ENCODE measurements at regions not wholly inside any gene's neighbourhood (a gene's known extent, or its start where the extent isn't known, plus 50 kb on each side); places are given as distances from the start of the nearest gene placed in this dataset.
A peak's percentile ranks its signal among the peaks of the same experiment; 100 is the strongest.

- no peaks in the 10 kb centered on the region for H3K4me1 ChIP-seq (ENCODE audit: control insufficient read depth, insufficient read depth, low read length)
- no peaks in the 10 kb centered on the region for H3K9me3 ChIP-seq (ENCODE audit: control insufficient read depth, insufficient read depth, low read depth, low read length)
- in situ Hi-C loops (cut with HindIII; ENCODE audit: low pct_unique_long_range_greater_than_20kb, low sequenced_read_pairs), result no loop called here
- CTCF ChIA-PET, result no interaction called here
- H3K36me3 ChIP-seq (ENCODE audit: control insufficient read depth, insufficient read depth, low read length), result no peaks in the 10 kb centered on the region
- BruUV-seq (replicated peaks), result no TSS peak
- DNase-seq (ENCODE audit: low read depth, low spot score) (no peak), ATAC-seq (no peak)
- POLR2A ChIA-PET, result no interaction called here
- H3K27ac ChIP-seq (ENCODE audit: low read length), result no peak overlapping the region
- no peak overlapping the region for H3K4me3 ChIP-seq (ENCODE audit: low read depth in 2 of 2, low read length in 2 of 2)
- no peak for TF ChIP-seq REST (IDR thresholded peaks at IDR 0.05; ENCODE audit: insufficient read depth in 1 of 2, low read depth in 2 of 2, low read length in 1 of 2)
- no peak for TF ChIP-seq TCF7L2 (IDR thresholded peaks at IDR 0.05; ENCODE audit: low read depth, low read length)
- TF ChIP-seq POLR2AphosphoS5 (IDR thresholded peaks at IDR 0.05; ENCODE audit: low read depth, low read length), result no peak
- no peak for TF ChIP-seq SIN3A (IDR thresholded peaks at IDR 0.05; ENCODE audit: borderline replicate concordance, insufficient read depth, low read depth, low read length)
- TF ChIP-seq CTCF (IDR thresholded peaks at IDR 0.05), result no peak
- intact Hi-C loops (cut with micrococcal nuclease; ENCODE audit: unreplicated experiment), result loop anchor here (10.0 kb wide), 2 partner anchors 1079 to 1539 kb away; no protein-coding TSS in a partner anchor
- no peaks in the 10 kb centered on the region for H3K27me3 ChIP-seq (ENCODE audit: control insufficient read depth, insufficient read depth, low read length)
Measured at GRCh38 chr1:163535401-163535800, 213.6 kb downstream of the NUF2 start.

GRCh38 chr1:163535807-163536206 lies 214.1 kb downstream of the NUF2 start:
- peak; percentile 17 for DNase-seq (ENCODE audit: low read depth, low spot score)
- Histone ChIP-seq H3K36me3 (ENCODE audit: control insufficient read depth, insufficient read depth, low read length) (no peaks in the 10 kb centered on the region), H3K4me3 (ENCODE audit: low read depth in 2 of 2, low read length in 2 of 2) (no peak overlapping the region), H3K27ac (ENCODE audit: low read length) (no peak overlapping the region), H3K27me3 (ENCODE audit: control insufficient read depth, insufficient read depth, low read length) (no peaks in the 10 kb centered on the region), H3K4me1 (ENCODE audit: control insufficient read depth, insufficient read depth, low read length) (no peaks in the 10 kb centered on the region), H3K9me3 (ENCODE audit: control insufficient read depth, insufficient read depth, low read depth, low read length) (no peaks in the 10 kb centered on the region)
- intact Hi-C loops (cut with micrococcal nuclease; ENCODE audit: unreplicated experiment), result loop anchor here (10.0 kb wide), 2 partner anchors 1079 to 1539 kb away; no protein-coding TSS in a partner anchor
- ChIA-PET CTCF (no interaction called here), POLR2A (no interaction called here)
- BruUV-seq (replicated peaks), result no TSS peak
- in situ Hi-C loops (cut with HindIII; ENCODE audit: low pct_unique_long_range_greater_than_20kb, low sequenced_read_pairs), result no loop called here
- peak; percentile 50; the same call in 1 of the 2 replicates for TF ChIP-seq CTCF (IDR thresholded peaks at IDR 0.05)
- no peak for TF ChIP-seq TCF7L2 (IDR thresholded peaks at IDR 0.05; ENCODE audit: low read depth, low read length)
- TF ChIP-seq SIN3A (IDR thresholded peaks at IDR 0.05; ENCODE audit: borderline replicate concordance, insufficient read depth, low read depth, low read length), result no peak
- no peak for ATAC-seq
